Mesenchymal stem cell (in vitro differentiated cells and primary cell): ENCODE measurements at regions not wholly inside any gene's neighbourhood (a gene's known extent, or its start where the extent isn't known, plus 50 kb on each side); places are given as distances from the start of the nearest gene placed in this dataset.

ENCODE experiments used
- DNase-seq: peaks from one replicate; pipeline ENCODE4 v3.0.0-alpha.2; 2013
- H2AFZ ChIP-seq: one replicate; pipeline ENCODE4 v1.6.1; 2013; ENCODE audit warnings: low read depth, mild to moderate bottlenecking, control low read depth, inconsistent platforms, low read length, moderate library complexity
- H2AK5ac ChIP-seq: 2 replicates; pipeline ENCODE4 v1.6.1; 2013; ENCODE audit warnings: low read length, moderate library complexity, mild to moderate bottlenecking, inconsistent platforms; ENCODE audit not compliant: severe bottlenecking
- H2BK120ac ChIP-seq: one replicate; pipeline ENCODE4 v1.6.1; 2013; ENCODE audit warnings: low read depth, mild to moderate bottlenecking, inconsistent platforms, low read length, moderate library complexity
- H2BK12ac ChIP-seq, 2 experiments: one replicate each; pipeline ENCODE4 v1.6.1; 2013; ENCODE audit warnings: inconsistent platforms in 2 of 2, low read length in 2 of 2, mild to moderate bottlenecking in 2 of 2, moderate library complexity in 2 of 2, control low read depth in 1 of 2
- H2BK15ac ChIP-seq: one replicate; pipeline ENCODE4 v1.6.1; 2013; ENCODE audit warnings: mild to moderate bottlenecking, low read depth, inconsistent platforms; ENCODE audit not compliant: poor library complexity, severe bottlenecking
- H2BK5ac ChIP-seq: 2 replicates; pipeline ENCODE4 v1.6.1; 2013; ENCODE audit warnings: low read depth, mild to moderate bottlenecking, low read length, control low read depth, inconsistent platforms; ENCODE audit not compliant: poor library complexity, severe bottlenecking
- H3K14ac ChIP-seq, 2 experiments: one replicate each; pipeline ENCODE4 v1.6.1; 2013; ENCODE audit warnings: inconsistent platforms in 2 of 2, low read length in 2 of 2, control low read depth in 1 of 2, mild to moderate bottlenecking in 1 of 2, moderate library complexity in 1 of 2
- H3K18ac ChIP-seq, 2 experiments: one replicate each; pipeline ENCODE4 v1.6.1; 2013; ENCODE audit warnings: inconsistent platforms in 2 of 2, low read length in 2 of 2, control low read depth in 1 of 2, low read depth in 1 of 2, mild to moderate bottlenecking in 1 of 2
- H3K23ac ChIP-seq, 2 experiments: one replicate each; pipeline ENCODE4 v1.6.1; 2013; ENCODE audit warnings: inconsistent platforms in 2 of 2, low read length in 2 of 2, mild to moderate bottlenecking in 2 of 2, moderate library complexity in 2 of 2, control low read depth in 1 of 2
- H3K27ac ChIP-seq: 2 replicates; pipeline ENCODE4 v1.5.1; 2013; ENCODE audit warnings: mild to moderate bottlenecking, moderate library complexity, low read length, control low read depth, inconsistent platforms; ENCODE audit not compliant: poor library complexity, severe bottlenecking
- H3K27me3 ChIP-seq, 2 experiments: 2 replicates each; pipeline versions ENCODE4 v1.6.1 to v1.7.0; 2013; ENCODE audit warnings: low read length in 2 of 2, mild to moderate bottlenecking in 2 of 2, moderate library complexity in 2 of 2, control low read depth in 1 of 2, inconsistent platforms in 1 of 2; ENCODE audit not compliant: control insufficient read depth in 1 of 2, insufficient read depth in 1 of 2
- H3K36me3 ChIP-seq, 2 experiments: 2 replicates each; pipeline versions ENCODE4 v1.6.1 to v1.7.0; 2013; ENCODE audit warnings: low read length in 2 of 2, control low read depth in 1 of 2, inconsistent platforms in 1 of 2, low read depth in 1 of 2, mild to moderate bottlenecking in 1 of 2; ENCODE audit not compliant: insufficient read depth in 2 of 2, control insufficient read depth in 1 of 2
- H3K4ac ChIP-seq, 2 experiments: one replicate each; pipeline ENCODE4 v1.6.1; 2013; ENCODE audit warnings: inconsistent platforms in 2 of 2, low read length in 2 of 2, mild to moderate bottlenecking in 2 of 2, moderate library complexity in 2 of 2, control low read depth in 1 of 2, low read depth in 1 of 2
- H3K4me1 ChIP-seq: 2 replicates; pipeline ENCODE4 v1.6.1; 2013; ENCODE audit warnings: low read depth, low read length, control low read depth; ENCODE audit not compliant: control insufficient read depth, insufficient read depth
- H3K4me2 ChIP-seq: 2 replicates; pipeline ENCODE4 v1.6.1; 2013; ENCODE audit warnings: low read length, mild to moderate bottlenecking, inconsistent platforms; ENCODE audit not compliant: poor library complexity, severe bottlenecking
- H3K4me3 ChIP-seq, 2 experiments: 2 replicates each; pipeline versions ENCODE4 v1.5.1 to v1.7.0; 2013; ENCODE audit warnings: low read length in 2 of 2, mild to moderate bottlenecking in 2 of 2, control low read depth in 1 of 2, low read depth in 1 of 2; ENCODE audit not compliant: insufficient read depth in 1 of 2
- H3K79me1 ChIP-seq: replicated peaks from 2 replicates; pipeline ENCODE4 v1.6.1; 2013; ENCODE audit warnings: mild to moderate bottlenecking, control low read depth, low read length, inconsistent platforms; ENCODE audit not compliant: poor library complexity, severe bottlenecking
- H3K9ac ChIP-seq: 2 replicates; pipeline ENCODE4 v1.7.0; 2013; ENCODE audit warnings: mild to moderate bottlenecking, low read length, moderate library complexity
- H3K9me3 ChIP-seq: 2 replicates; pipeline ENCODE4 v1.7.0; 2013; ENCODE audit warnings: mild to moderate bottlenecking, low read length; ENCODE audit not compliant: control insufficient read depth
- H4K8ac ChIP-seq: one replicate; pipeline ENCODE4 v1.6.1; 2013; ENCODE audit warnings: inconsistent platforms, mild to moderate bottlenecking, low read length, moderate library complexity
- H4K91ac ChIP-seq: one replicate; pipeline ENCODE4 v1.6.1; 2013; ENCODE audit warnings: mild to moderate bottlenecking, low read length, inconsistent platforms
- WGBS: methylation state at CpG from one replicate; pipeline ENCODE4 v1.1.7; 2013; ENCODE audit warnings: mixed read lengths; 5-methylcytosine and 5-hydroxymethylcytosine counted together

- Histone ChIP-seq H3K4me3 (no peak overlapping the region), H3K18ac (no peak overlapping the region), H2AK5ac (no peak overlapping the region), H3K4ac (no peak overlapping the region), H4K8ac (no peak overlapping the region), H3K27ac (no peak overlapping the region), H3K9ac (no peak overlapping the region), H2BK15ac (no peak overlapping the region), H3K27me3 (peaks cover 0 to 55% of the 10 kb centered on the region in 2 experiments), H2BK5ac (no peak overlapping the region), H2AFZ (no peak overlapping the region), H3K4me1 (no peaks in the 10 kb centered on the region), H3K23ac (no peak overlapping the region), H2BK120ac (no peak overlapping the region), H3K14ac (no peak overlapping the region), H3K36me3 (no peaks in the 10 kb centered on the region), H3K9me3 (no peaks in the 10 kb centered on the region), H2BK12ac (no peak overlapping the region), H3K4me2 (no peak overlapping the region), H4K91ac (no peak overlapping the region), H3K79me1 (no peaks in the 10 kb centered on the region)
- DNase-seq: no peak
- 100% methylated on average over 2 of the region's 2 CpGs for WGBS
These were observed 246.4 kb downstream of the ZNF674 start for GRCh38 chrX:46298821-46299220.

- no peak overlapping the region for H2AK5ac ChIP-seq
- H3K9ac ChIP-seq: no peak overlapping the region
- no peak overlapping the region for H3K4me3 ChIP-seq
- H3K14ac ChIP-seq: no peak overlapping the region
- no peak overlapping the region for H4K8ac ChIP-seq
- H3K27ac ChIP-seq: no peak overlapping the region
- DNase-seq: no peak
- no peaks in the 10 kb centered on the region for H3K36me3 ChIP-seq
- no peak overlapping the region for H3K4me2 ChIP-seq
- no peak overlapping the region for H3K23ac ChIP-seq
- no peak overlapping the region for H3K4ac ChIP-seq
- no peak overlapping the region for H2AFZ ChIP-seq
- H2BK5ac ChIP-seq: no peak overlapping the region
- H3K18ac ChIP-seq: no peak overlapping the region
- H2BK15ac ChIP-seq: no peak overlapping the region
- no peak overlapping the region for H4K91ac ChIP-seq
- no peaks in the 10 kb centered on the region for H3K79me1 ChIP-seq
- peaks cover 0 to 48% of the 10 kb centered on the region in 2 experiments for H3K27me3 ChIP-seq
- H2BK12ac ChIP-seq: no peak overlapping the region
- no peaks in the 10 kb centered on the region for H3K9me3 ChIP-seq
- no peaks in the 10 kb centered on the region for H3K4me1 ChIP-seq
- no peak overlapping the region for H2BK120ac ChIP-seq
These were observed 249.3 kb downstream of the ZNF674 start for GRCh38 chrX:46295963-46296362.

- H2AK5ac ChIP-seq: no peak overlapping the region
- H2BK12ac ChIP-seq: no peak overlapping the region
- H3K27ac ChIP-seq: no peak overlapping the region
- no peaks in the 10 kb centered on the region for H3K36me3 ChIP-seq
- no peak overlapping the region for H3K18ac ChIP-seq
- H3K9me3 ChIP-seq: peaks cover 3% of the 10 kb centered on the region
- peak; percentile 53 for DNase-seq
- H3K4me2 ChIP-seq: no peak overlapping the region
- H2BK120ac ChIP-seq: no peak overlapping the region
- H4K8ac ChIP-seq: no peak overlapping the region
- H3K14ac ChIP-seq: no peak overlapping the region
- H3K23ac ChIP-seq: no peak overlapping the region
- H3K4ac ChIP-seq: no peak overlapping the region
- peaks cover 0 to 51% of the 10 kb centered on the region in 2 experiments for H3K27me3 ChIP-seq
- H2AFZ ChIP-seq: no peak overlapping the region
- no peak overlapping the region for H3K9ac ChIP-seq
- no peaks in the 10 kb centered on the region for H3K4me1 ChIP-seq
- H3K79me1 ChIP-seq: no peaks in the 10 kb centered on the region
- H3K4me3 ChIP-seq: no peak overlapping the region
- no peak overlapping the region for H2BK5ac ChIP-seq
- no peak overlapping the region for H4K91ac ChIP-seq
- H2BK15ac ChIP-seq: no peak overlapping the region
These were observed 251.0 kb downstream of the ZNF674 start for GRCh38 chrX:46294234-46294633.

- H3K36me3 ChIP-seq: no peaks in the 10 kb centered on the region
- no peak overlapping the region for H3K14ac ChIP-seq
These were observed 265.3 kb downstream of the ZNF674 start for GRCh38 chrX:46279925-46280313.

More at GRCh38 chrX:46279925-46280313, 265.3 kb downstream of the ZNF674 start:
- Histone ChIP-seq H2BK15ac (no peak overlapping the region), H4K91ac (no peak overlapping the region), H3K18ac (no peak overlapping the region), H2BK5ac (no peak overlapping the region), H3K4me2 (no peak overlapping the region), H3K27me3 (peaks cover 0 to 7% of the 10 kb centered on the region in 2 experiments), H2AK5ac (no peak overlapping the region), H3K4ac (no peak overlapping the region), H3K9me3 (no peaks in the 10 kb centered on the region), H3K4me1 (peaks cover 1% of the 10 kb centered on the region), H3K4me3 (no peak overlapping the region), H3K79me1 (no peaks in the 10 kb centered on the region), H3K27ac (no peak overlapping the region), H4K8ac (no peak overlapping the region), H2BK12ac (no peak overlapping the region), H3K23ac (no peak overlapping the region), H2BK120ac (no peak overlapping the region), H3K9ac (peak overlapping the region; percentile 68), H2AFZ (no peak overlapping the region)
- DNase-seq: peak; percentile 4
- no CpG with 5 or more reads among the region's 3 CpGs for WGBS
